Smooth muscle cell (in vitro differentiated cells): ENCODE measurements at regions not wholly inside any gene's neighbourhood (a gene's known extent, or its start where the extent isn't known, plus 50 kb on each side); places are given as distances from the start of the nearest gene placed in this dataset.

Experiments used
- DNase-seq: peaks from one replicate; lab custom pipeline; 2025; ENCODE audit not compliant: unreplicated experiment; lab: John Stamatoyannopoulos, UW
- H2AFZ ChIP-seq: fragments of 200-600 bp; sonication (generic); 2 replicates; pipeline ENCODE4 v1.6.0; 2016; ENCODE audit warnings: antibody characterized with exemption, low read depth, mild to moderate bottlenecking
- H3F3A ChIP-seq: fragments of 200-600 bp; sonication (generic); 2 replicates; pipeline ENCODE4 v1.6.0; 2017; ENCODE audit warnings: antibody characterized with exemption, low read depth
- H3K27ac ChIP-seq: fragments of 200-600 bp; sonication (generic); 2 replicates; pipeline ENCODE4 v1.5.1; 2016; ENCODE audit warnings: low read depth, mild to moderate bottlenecking
- H3K27me3 ChIP-seq: fragments of 200-600 bp; sonication (generic); 2 replicates; pipeline ENCODE4 v1.6.1; 2016; ENCODE audit warnings: low read depth, mild to moderate bottlenecking
- H3K36me3 ChIP-seq: fragments of 200-600 bp; sonication (generic); 2 replicates; pipeline ENCODE4 v1.5.1; 2016; ENCODE audit warnings: low read depth
- H3K4me1 ChIP-seq: fragments of 200-600 bp; sonication (generic); 2 replicates; pipeline ENCODE4 v1.5.1; 2016; ENCODE audit warnings: low read depth
- H3K4me2 ChIP-seq: fragments of 200-600 bp; sonication (generic); 2 replicates; pipeline ENCODE4 v1.6.0; 2016; ENCODE audit warnings: mild to moderate bottlenecking
- H3K4me3 ChIP-seq: fragments of 200-600 bp; sonication (generic); 2 replicates; pipeline ENCODE4 v1.5.1; 2016; ENCODE audit warnings: mild to moderate bottlenecking
- H3K79me2 ChIP-seq: fragments of 200-600 bp; sonication (generic); 2 replicates; pipeline ENCODE4 v1.6.0; 2016; ENCODE audit warnings: low read depth, mild to moderate bottlenecking
- H3K9ac ChIP-seq: fragments of 200-600 bp; sonication (generic); 2 replicates; pipeline ENCODE4 v1.6.0; 2016; ENCODE audit warnings: low read depth
- H3K9me3 ChIP-seq: fragments of 200-600 bp; sonication (generic); replicated peaks from 2 replicates; pipeline ENCODE4 v1.5.1; 2016; ENCODE audit warnings: low read depth
- H4K20me1 ChIP-seq: fragments of 200-600 bp; sonication (generic); 2 replicates; pipeline ENCODE4 v1.6.0; 2016; ENCODE audit warnings: low read depth
- WGBS: methylation state at CpG from one replicate; pipeline ENCODE4 v1.1.7; 2016; ENCODE audit warnings: low lambda C conversion rate; 5-methylcytosine and 5-hydroxymethylcytosine counted together
- TF ChIP-seq, protein P1 (sequence below): fragments of 200-600 bp; sonication (generic); IDR thresholded peaks from 2 replicates; pipeline ENCODE4 v1.5.1; 2017; ENCODE audit warnings: borderline replicate concordance, mild to moderate bottlenecking, antibody characterized with exemption; ENCODE audit not compliant: insufficient read depth, poor library complexity, severe bottlenecking

GRCh38 chr5:116788851-116789403, 214.3 kb upstream of the SEMA6A start:
- Histone ChIP-seq H3K4me2 (no peak overlapping the region), H3K36me3 (no peaks in the 10 kb centered on the region)

GRCh38 chr5:116787570-116787969, 212.9 kb upstream of the SEMA6A start:
- no peaks in the 10 kb centered on the region for H3K27me3 ChIP-seq
- H3K4me2 ChIP-seq: no peak overlapping the region
- H3F3A ChIP-seq: no peaks in the 10 kb centered on the region
- no peaks in the 10 kb centered on the region for H3K4me1 ChIP-seq
- TF ChIP-seq, protein P1, sequence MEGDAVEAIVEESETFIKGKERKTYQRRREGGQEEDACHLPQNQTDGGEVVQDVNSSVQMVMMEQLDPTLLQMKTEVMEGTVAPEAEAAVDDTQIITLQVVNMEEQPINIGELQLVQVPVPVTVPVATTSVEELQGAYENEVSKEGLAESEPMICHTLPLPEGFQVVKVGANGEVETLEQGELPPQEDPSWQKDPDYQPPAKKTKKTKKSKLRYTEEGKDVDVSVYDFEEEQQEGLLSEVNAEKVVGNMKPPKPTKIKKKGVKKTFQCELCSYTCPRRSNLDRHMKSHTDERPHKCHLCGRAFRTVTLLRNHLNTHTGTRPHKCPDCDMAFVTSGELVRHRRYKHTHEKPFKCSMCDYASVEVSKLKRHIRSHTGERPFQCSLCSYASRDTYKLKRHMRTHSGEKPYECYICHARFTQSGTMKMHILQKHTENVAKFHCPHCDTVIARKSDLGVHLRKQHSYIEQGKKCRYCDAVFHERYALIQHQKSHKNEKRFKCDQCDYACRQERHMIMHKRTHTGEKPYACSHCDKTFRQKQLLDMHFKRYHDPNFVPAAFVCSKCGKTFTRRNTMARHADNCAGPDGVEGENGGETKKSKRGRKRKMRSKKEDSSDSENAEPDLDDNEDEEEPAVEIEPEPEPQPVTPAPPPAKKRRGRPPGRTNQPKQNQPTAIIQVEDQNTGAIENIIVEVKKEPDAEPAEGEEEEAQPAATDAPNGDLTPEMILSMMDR: no peak
- H2AFZ ChIP-seq: no peak overlapping the region
- no peaks in the 10 kb centered on the region for H3K79me2 ChIP-seq
- no peak overlapping the region for H3K27ac ChIP-seq
- H4K20me1 ChIP-seq: no peaks in the 10 kb centered on the region
- H3K9ac ChIP-seq: no peak overlapping the region
- WGBS: 93% methylated on average over 2 of the region's 2 CpGs
- H3K9me3 ChIP-seq: no peaks in the 10 kb centered on the region
- DNase-seq: no peak
- no peaks in the 10 kb centered on the region for H3K36me3 ChIP-seq
- no peak overlapping the region for H3K4me3 ChIP-seq

More at GRCh38 chr5:116788851-116789403, 214.3 kb upstream of the SEMA6A start:
- Histone ChIP-seq H3K4me3 (no peak overlapping the region), H4K20me1 (no peaks in the 10 kb centered on the region), H3K9ac (no peak overlapping the region), H3K27me3 (no peaks in the 10 kb centered on the region), H2AFZ (no peak overlapping the region), H3F3A (no peaks in the 10 kb centered on the region), H3K79me2 (no peaks in the 10 kb centered on the region), H3K27ac (no peak overlapping the region), H3K4me1 (no peaks in the 10 kb centered on the region), H3K9me3 (no peaks in the 10 kb centered on the region)
- DNase-seq: no peak
- 69% methylated on average over 4 of the region's 4 CpGs for WGBS
- TF ChIP-seq, protein P1: no peak

DNA sequence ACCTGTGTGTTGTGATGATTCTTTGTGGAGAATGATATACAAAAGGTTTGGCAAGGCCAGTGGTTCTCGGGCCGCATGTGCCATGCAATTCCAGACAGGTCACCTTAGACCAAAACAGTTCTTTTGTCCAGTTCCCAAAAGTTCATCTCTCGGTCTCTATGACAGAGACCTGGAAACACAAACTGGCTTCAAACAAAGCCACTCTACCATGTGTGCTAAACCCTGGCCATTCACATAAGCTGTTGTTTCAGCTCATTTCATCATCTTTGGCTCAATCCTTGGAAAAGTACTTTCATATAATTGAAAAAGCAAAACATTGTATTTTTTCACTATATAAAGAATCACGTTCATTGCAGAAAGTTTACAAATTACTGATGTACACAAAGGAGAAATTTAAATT, 210.5 kb upstream of the SEMA6A start:
- no peaks in the 10 kb centered on the region for H3K79me2 ChIP-seq
- H4K20me1 ChIP-seq: no peaks in the 10 kb centered on the region
- no peaks in the 10 kb centered on the region for H3K36me3 ChIP-seq
- H3F3A ChIP-seq: no peaks in the 10 kb centered on the region
- H3K27ac ChIP-seq: no peak overlapping the region
- no peak overlapping the region for H3K4me3 ChIP-seq
- 95% methylated on average over 4 of the region's 4 CpGs for WGBS
- no peaks in the 10 kb centered on the region for H3K4me1 ChIP-seq
- H3K9me3 ChIP-seq: no peaks in the 10 kb centered on the region
- no peak overlapping the region for H3K9ac ChIP-seq
- no peak for DNase-seq
- H3K4me2 ChIP-seq: no peak overlapping the region
- TF ChIP-seq, protein P1: no peak
- H3K27me3 ChIP-seq: no peaks in the 10 kb centered on the region
- no peak overlapping the region for H2AFZ ChIP-seq

DNA sequence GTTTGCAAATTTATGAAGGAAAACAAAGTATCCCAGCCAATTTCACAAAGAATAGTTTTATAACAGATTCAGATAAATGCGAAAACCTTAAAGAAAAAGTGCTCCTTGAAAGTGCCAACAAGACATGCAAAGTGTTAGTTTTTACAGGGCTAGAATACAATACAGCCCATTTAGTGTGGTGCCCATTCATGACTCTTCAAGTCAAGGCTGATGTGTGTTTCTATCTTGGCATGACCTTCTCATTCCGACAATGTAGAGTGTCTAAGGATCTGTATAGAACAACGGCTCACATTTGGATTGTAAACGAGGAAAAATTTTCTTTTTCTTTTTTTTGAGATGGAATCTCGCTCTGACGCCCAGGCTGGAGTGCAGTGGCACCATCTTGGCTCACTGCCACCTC, 205.2 kb upstream of the SEMA6A start:
- no peaks in the 10 kb centered on the region for H3K79me2 ChIP-seq
- peaks cover 3% of the 10 kb centered on the region for H3K4me1 ChIP-seq
- no peaks in the 10 kb centered on the region for H3K36me3 ChIP-seq
- WGBS: 73% methylated on average over 6 of the region's 6 CpGs
- H2AFZ ChIP-seq: no peak overlapping the region
- H3F3A ChIP-seq: no peaks in the 10 kb centered on the region
- H3K9ac ChIP-seq: no peak overlapping the region
- H3K4me3 ChIP-seq: no peak overlapping the region
- TF ChIP-seq, protein P1: no peak
- no peak for DNase-seq
- no peaks in the 10 kb centered on the region for H3K9me3 ChIP-seq
- no peak overlapping the region for H3K4me2 ChIP-seq
- no peaks in the 10 kb centered on the region for H4K20me1 ChIP-seq
- H3K27me3 ChIP-seq: no peaks in the 10 kb centered on the region
- H3K27ac ChIP-seq: no peak overlapping the region
